ENCODE measurements at regions not wholly inside any gene's neighbourhood (a gene's known extent, or its start where the extent isn't known, plus 50 kb on each side); places are given as distances from the start of the nearest gene placed in this dataset.

GRCh38 chr3:36298188-36298587 is 82.1 kb upstream of the STAC start:
- no peak for DNase-seq (ENCODE audit: low spot score)
- 91% methylated on average over 1 of the region's 1 CpG for WGBS (ENCODE audit: low lambda C conversion rate, missing lambda C conversion rate)
- no peaks in the 10 kb centered on the region for H3K36me3 ChIP-seq (replicated peaks; ENCODE audit: insufficient read depth, low read depth)
- TF ChIP-seq EZH2phosphoT487 (IDR thresholded peaks at IDR 0.05; ENCODE audit: low read depth, severe bottlenecking, unreplicated experiment), result no peak
- TF ChIP-seq EZH2 (IDR thresholded peaks at IDR 0.05; ENCODE audit: borderline replicate concordance), result no peak
- H3K4me3 ChIP-seq, result no peak overlapping the region
- no peaks in the 10 kb centered on the region for H3K79me2 ChIP-seq
- H3K27ac ChIP-seq, result no peak overlapping the region
- H3K4me1 ChIP-seq (ENCODE audit: insufficient read depth), result peaks cover 2% of the 10 kb centered on the region
- no peaks in the 10 kb centered on the region for H3K9me3 ChIP-seq (ENCODE audit: low read depth)
- no peaks in the 10 kb centered on the region for H4K20me1 ChIP-seq (ENCODE audit: insufficient read depth, poor library complexity, severe bottlenecking)
- H2AFZ ChIP-seq, result no peak overlapping the region
- H3K27me3 ChIP-seq, result no peaks in the 10 kb centered on the region
- H3K4me2 ChIP-seq, result no peak overlapping the region
- H3K9me2 ChIP-seq (replicated peaks; ENCODE audit: insufficient read depth), result no peaks in the 10 kb centered on the region

- no peak overlapping the region for H3K27ac ChIP-seq
- H3K9me3 ChIP-seq (ENCODE audit: low read depth), result no peaks in the 10 kb centered on the region
- no peak for DNase-seq (ENCODE audit: low spot score)
- TF ChIP-seq EZH2 (IDR thresholded peaks at IDR 0.05; ENCODE audit: borderline replicate concordance) (no peak), CTCF (IDR thresholded peaks at IDR 0.05; ENCODE audit: poor library complexity) (no peak)
- H3K79me2 ChIP-seq, result no peaks in the 10 kb centered on the region
- WGBS (ENCODE audit: low lambda C conversion rate, missing lambda C conversion rate), result 59% methylated on average over 1 of the region's 1 CpG
- no peaks in the 10 kb centered on the region for H3K27me3 ChIP-seq
- no peak overlapping the region for H3K4me3 ChIP-seq
- H3K9me2 ChIP-seq (replicated peaks; ENCODE audit: insufficient read depth), result no peaks in the 10 kb centered on the region
- H3K4me2 ChIP-seq, result no peak overlapping the region
- no peaks in the 10 kb centered on the region for H3K4me1 ChIP-seq (ENCODE audit: insufficient read depth)
- H2AFZ ChIP-seq, result no peak overlapping the region
- H4K20me1 ChIP-seq (ENCODE audit: insufficient read depth, poor library complexity, severe bottlenecking), result no peaks in the 10 kb centered on the region
- no peaks in the 10 kb centered on the region for H3K36me3 ChIP-seq (replicated peaks; ENCODE audit: insufficient read depth, low read depth)
Measured at GRCh38 chr3:36302158-36302509, 78.2 kb upstream of the STAC start.

- Histone ChIP-seq H4K20me1 (ENCODE audit: insufficient read depth, poor library complexity, severe bottlenecking) (no peaks in the 10 kb centered on the region), H3K9me2 (replicated peaks; ENCODE audit: insufficient read depth) (no peaks in the 10 kb centered on the region), H3K4me1 (ENCODE audit: insufficient read depth) (no peaks in the 10 kb centered on the region), H3K79me2 (no peaks in the 10 kb centered on the region), H3K4me3 (no peak overlapping the region), H3K27me3 (no peaks in the 10 kb centered on the region), H3K9me3 (ENCODE audit: low read depth) (no peaks in the 10 kb centered on the region), H3K4me2 (no peak overlapping the region), H3K36me3 (replicated peaks; ENCODE audit: insufficient read depth, low read depth) (no peaks in the 10 kb centered on the region), H2AFZ (no peak overlapping the region), H3K27ac (no peak overlapping the region)
- TF ChIP-seq EZH2phosphoT487 (IDR thresholded peaks at IDR 0.05; ENCODE audit: low read depth, severe bottlenecking, unreplicated experiment) (no peak), CTCF (IDR thresholded peaks at IDR 0.05; ENCODE audit: poor library complexity) (no peak), EZH2 (IDR thresholded peaks at IDR 0.05; ENCODE audit: borderline replicate concordance) (no peak)
- WGBS (ENCODE audit: low lambda C conversion rate, missing lambda C conversion rate), result 78% methylated on average over 1 of the region's 1 CpG
- DNase-seq (ENCODE audit: low spot score), result no peak
Measured at GRCh38 chr3:36302626-36303025, 77.7 kb upstream of the STAC start.

GRCh38 chr3:36303286-36303685 is 77.0 kb upstream of the STAC start:
- Histone ChIP-seq H3K4me3 (no peak overlapping the region), H3K79me2 (no peaks in the 10 kb centered on the region), H3K9me2 (replicated peaks; ENCODE audit: insufficient read depth) (no peaks in the 10 kb centered on the region), H4K20me1 (ENCODE audit: insufficient read depth, poor library complexity, severe bottlenecking) (no peaks in the 10 kb centered on the region), H3K27ac (no peak overlapping the region), H3K9me3 (ENCODE audit: low read depth) (no peaks in the 10 kb centered on the region), H3K27me3 (no peaks in the 10 kb centered on the region), H3K36me3 (replicated peaks; ENCODE audit: insufficient read depth, low read depth) (no peaks in the 10 kb centered on the region), H2AFZ (no peak overlapping the region), H3K4me2 (no peak overlapping the region), H3K4me1 (ENCODE audit: insufficient read depth) (no peaks in the 10 kb centered on the region)
- no peak for TF ChIP-seq EZH2 (IDR thresholded peaks at IDR 0.05; ENCODE audit: borderline replicate concordance)
- TF ChIP-seq CTCF (IDR thresholded peaks at IDR 0.05; ENCODE audit: poor library complexity), result no peak
- TF ChIP-seq EZH2phosphoT487 (IDR thresholded peaks at IDR 0.05; ENCODE audit: low read depth, severe bottlenecking, unreplicated experiment), result no peak
- 90% methylated on average over 5 of the region's 5 CpGs for WGBS (ENCODE audit: low lambda C conversion rate, missing lambda C conversion rate)
- DNase-seq (ENCODE audit: low spot score), result no peak

All from hepatocyte (in vitro differentiated cells).